GM12878 (cell line): ENCODE measurements at regions not wholly inside any gene's neighbourhood (a gene's known extent, or its start where the extent isn't known, plus 50 kb on each side); places are given as distances from the start of the nearest gene placed in this dataset.
"Not testable (repeated sequence)": the region's sequence is repeated elsewhere in the genome, so short reads cannot be mapped to it uniquely, and the experiment has no call there.

Experiments used
- ATAC-seq: fragments of 200-7000 bp; cut with Tn5 transposase; 3 replicates; pipeline ENCODE4 v1.9.1; 2020; ENCODE audit warnings: mild to moderate bottlenecking, moderate library complexity
- BruUV-seq: library from RNA; stranded (reverse); fragments of 400-500 nt; replicated peaks from 2 replicates; lab custom pipeline; 2021; lab: Mats Ljungman, UMichigan
- CTCF ChIA-PET: fragments of 300-600 bp; sonication (Branson Sonifier 250); formaldehyde crosslinking; extraction: SDS; loops from one replicate; lab custom pipeline; 2021; ENCODE audit warnings: inconsistent platforms; lab: Yijun Ruan, JAX
- POLR2A ChIA-PET: fragments of 350-600 bp; formaldehyde crosslinking; extraction: SDS; loops from one replicate; lab custom pipeline; 2021; ENCODE audit warnings: inconsistent platforms; lab: Charles Lee
- RAD21 ChIA-PET: fragments of 300-600 bp; sonication (Branson Sonifier 250); formaldehyde crosslinking; loops from one replicate; lab custom pipeline; 2023; ENCODE audit warnings: antibody characterized with exemption; ENCODE audit not compliant: unreplicated experiment; lab: Charles Lee
- SMC1A ChIA-PET: fragments of 300-600 bp; sonication (Branson Sonifier 250); formaldehyde crosslinking; loops from one replicate; lab custom pipeline; 2023; ENCODE audit not compliant: unreplicated experiment, uncharacterized antibody; lab: Charles Lee
- DNase-seq: peaks from one replicate; pipeline ENCODE4 v3.0.0-alpha.2; 2011; ENCODE audit warnings: low read depth, low spot score
- FAIRE-seq: peaks from 3 replicates; lab custom pipeline; 2011; peaks lifted over from hg19 to GRCh38; lab: Jason Lieb, UNC
- H2AFZ ChIP-seq: 2 replicates; pipeline ENCODE4 v1.6.0; 2011; ENCODE audit warnings: low read depth, low read length, control low read depth; ENCODE audit not compliant: control insufficient read depth
- H3K27ac ChIP-seq: 2 replicates; pipeline ENCODE4 v1.5.1; 2011; ENCODE audit warnings: control low read depth; ENCODE audit not compliant: control insufficient read depth, insufficient read depth
- H3K27me3 ChIP-seq, 2 experiments: replicated peaks in 1 of 2; 2 replicates each; pipeline versions ENCODE4 v1.6.0 to v1.6.1; 2011; ENCODE audit warnings: low read length in 1 of 2; ENCODE audit not compliant: control insufficient read depth in 2 of 2, insufficient read depth in 2 of 2
- H3K36me3 ChIP-seq, 2 experiments: 2 replicates each; pipeline ENCODE4 v1.5.1; 2011; ENCODE audit warnings: low read length in 1 of 2; ENCODE audit not compliant: control insufficient read depth in 2 of 2, insufficient read depth in 2 of 2
- H3K4me1 ChIP-seq: 2 replicates; pipeline ENCODE4 v1.6.1; 2011; ENCODE audit warnings: mild to moderate bottlenecking, low read length, moderate library complexity, mixed read lengths; ENCODE audit not compliant: control insufficient read depth, insufficient read depth
- H3K4me2 ChIP-seq: 2 replicates; pipeline ENCODE4 v1.6.0; 2011; ENCODE audit warnings: control low read depth; ENCODE audit not compliant: control insufficient read depth, insufficient read depth
- H3K4me3 ChIP-seq: fragments of 200-600 bp; sonication (generic); 2 replicates; pipeline ENCODE4 v1.5.1; 2016
- H3K79me2 ChIP-seq: 2 replicates; pipeline ENCODE4 v1.6.0; 2011; ENCODE audit warnings: low read length; ENCODE audit not compliant: control insufficient read depth, insufficient read depth
- H3K9ac ChIP-seq: 2 replicates; pipeline ENCODE4 v1.8.0; 2011; ENCODE audit warnings: low read length, control low read depth, mixed read lengths; ENCODE audit not compliant: control insufficient read depth, insufficient read depth
- H3K9me3 ChIP-seq: replicated peaks from 3 replicates; pipeline ENCODE4 v1.5.1; 2011; ENCODE audit warnings: mild to moderate bottlenecking, low read length; ENCODE audit not compliant: control insufficient read depth, insufficient read depth
- H4K20me1 ChIP-seq: 2 replicates; pipeline ENCODE4 v1.6.0; 2011; ENCODE audit not compliant: control insufficient read depth, insufficient read depth
- EED ChIP-seq: sonication (generic); IDR thresholded peaks from 2 replicates; pipeline ENCODE4 v1.6.1; 2016; ENCODE audit warnings: antibody characterized with exemption, low read depth
- FOXK2 ChIP-seq: fragments of 450-650 bp; IDR thresholded peaks from 2 replicates; pipeline ENCODE4 v1.6.1; 2017; ENCODE audit warnings: mild to moderate bottlenecking, moderate library complexity
- MYB ChIP-seq: fragments of 150-350 bp; IDR thresholded peaks from 2 replicates; pipeline ENCODE4 v1.6.1; 2014; ENCODE audit warnings: mild to moderate bottlenecking, low read depth, low read length, borderline replicate concordance
- RCOR1 ChIP-seq: conservative IDR thresholded peaks from 2 replicates; pipeline ENCODE4 v1.6.1; 2012; ENCODE audit warnings: low read depth, low read length, improper control_type of control experiment
- STAT1 ChIP-seq: fragments of 450-650 bp; conservative IDR thresholded peaks from 2 replicates; pipeline ENCODE4 v1.6.1; 2014; ENCODE audit warnings: antibody characterized with exemption, mild to moderate bottlenecking
- WGBS: methylation state at CpG from one replicate; pipeline ENCODE4 v1.1.6; 2016; ENCODE audit warnings: low lambda C conversion rate; ENCODE audit not compliant: insufficient replicate concordance, insufficient coverage; ENCODE audit errors: missing lambda C conversion rate; 5-methylcytosine and 5-hydroxymethylcytosine counted together
- in situ Hi-C: fragments of 300-500 bp; cut with MboI; formaldehyde crosslinking; loops from 9 replicates; pipeline ENCODE4 v1.14.3; 2018; ENCODE audit warnings: mixed read lengths
- intact Hi-C: fragments of 100-400 bp; cut with micrococcal nuclease; formaldehyde crosslinking; loops from one replicate; pipeline ENCODE4 v1.14.2; 2022; ENCODE audit not compliant: unreplicated experiment

DNA sequence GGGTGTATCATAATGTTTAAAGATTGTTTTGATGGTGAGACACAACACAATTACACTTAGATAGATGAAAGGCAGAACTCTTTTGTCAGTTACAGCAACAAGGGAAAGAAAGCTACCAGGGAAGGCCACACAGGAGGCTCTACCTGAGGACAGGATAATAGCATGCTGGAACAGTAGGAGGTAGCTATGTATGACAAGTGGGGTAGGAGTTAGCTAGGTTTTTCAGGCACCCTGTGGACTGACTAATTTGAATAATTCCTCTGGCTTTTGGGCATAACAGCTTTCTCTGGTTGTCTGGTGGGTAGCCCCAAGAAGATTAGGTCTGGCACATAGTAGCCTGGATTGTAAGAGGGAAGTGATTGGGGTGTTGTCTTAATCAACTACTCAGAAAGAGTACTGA, 475.4 kb upstream of the CHORDC1 start:
- no TSS peak for BruUV-seq
- no peak overlapping the region for H3K9ac ChIP-seq
- in situ Hi-C loops = no loop called here
- no peak for TF ChIP-seq MYB
- TF ChIP-seq STAT1 = no peak
- TF ChIP-seq RCOR1 = no peak
- TF ChIP-seq FOXK2 = no peak
- no peak for TF ChIP-seq EED
- no peaks in the 10 kb centered on the region for H3K36me3 ChIP-seq
- H3K4me3 ChIP-seq = no peak overlapping the region
- no peaks in the 10 kb centered on the region for H3K79me2 ChIP-seq
- no peak for FAIRE-seq
- intact Hi-C loops = no loop called here
- POLR2A ChIA-PET = interaction anchor here (0.6 kb wide), 1 partner anchor 41 kb away, joined by 3 read pairs; no protein-coding TSS in a partner anchor
- H2AFZ ChIP-seq = no peak overlapping the region
- H3K9me3 ChIP-seq = no peaks in the 10 kb centered on the region
- SMC1A ChIA-PET = interaction anchor here (0.9 to 1.6 kb wide), 4 partner anchors 15 to 58 kb away, joined by 3 to 4 read pairs (median 4); no protein-coding TSS in a partner anchor
- H4K20me1 ChIP-seq = no peaks in the 10 kb centered on the region
- ATAC-seq = no peak
- no peak overlapping the region for H3K27ac ChIP-seq
- no peaks in the 10 kb centered on the region for H3K4me1 ChIP-seq
- RAD21 ChIA-PET = no interaction called here
- H3K4me2 ChIP-seq = no peak overlapping the region
- no peaks in the 10 kb centered on the region for H3K27me3 ChIP-seq
- CTCF ChIA-PET = no interaction called here
- DNase-seq = no peak

DNA sequence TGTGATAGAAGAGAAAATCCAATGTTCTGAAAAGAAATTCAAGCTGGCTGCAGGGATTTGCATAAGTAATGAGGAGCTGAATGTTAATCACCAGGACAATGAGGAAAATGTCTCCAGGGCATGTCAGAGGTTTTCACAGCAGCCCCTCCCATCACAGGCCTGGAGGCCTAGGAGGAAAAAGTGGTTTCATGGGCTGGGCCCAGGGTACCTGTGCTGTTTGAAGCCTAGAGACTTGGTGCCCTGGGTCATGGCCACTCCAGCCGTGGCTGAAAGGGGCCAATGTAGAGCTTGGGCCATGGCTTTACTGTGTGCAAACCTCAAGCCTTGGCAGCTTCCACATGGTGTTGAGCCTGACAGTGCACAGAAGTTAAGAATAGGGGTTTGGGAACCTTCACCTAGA, 452.6 kb upstream of the CHORDC1 start:
- FAIRE-seq, H3K4me1 ChIP-seq, BruUV-seq, H3K27ac ChIP-seq, H3K9me3 ChIP-seq, H3K4me3 ChIP-seq, ATAC-seq, H3K9ac ChIP-seq, H4K20me1 ChIP-seq, POLR2A ChIA-PET, H2AFZ ChIP-seq, RAD21 ChIA-PET, in situ Hi-C loops, H3K36me3 ChIP-seq, H3K27me3 ChIP-seq, H3K4me2 ChIP-seq, H3K79me2 ChIP-seq, DNase-seq: not testable (repeated sequence)
- WGBS = 6% methylated on average over 1 of the region's 1 CpG
- ChIA-PET SMC1A (interaction anchor here (1.3 kb wide), 1 partner anchor 145 kb away, joined by 3 read pairs; no protein-coding TSS in a partner anchor), CTCF (interaction anchor here (1.7 kb wide), 1 partner anchor 199 kb away, joined by 9 read pairs; no protein-coding TSS in a partner anchor)
- intact Hi-C loops = loop anchor here (5.0 kb wide), 1 partner anchor 198 kb away; no protein-coding TSS in a partner anchor
